ENCODE measurements at regions not wholly inside any gene's neighbourhood (a gene's known extent, or its start where the extent isn't known, plus 50 kb on each side); places are given as distances from the start of the nearest gene placed in this dataset.

DNA sequence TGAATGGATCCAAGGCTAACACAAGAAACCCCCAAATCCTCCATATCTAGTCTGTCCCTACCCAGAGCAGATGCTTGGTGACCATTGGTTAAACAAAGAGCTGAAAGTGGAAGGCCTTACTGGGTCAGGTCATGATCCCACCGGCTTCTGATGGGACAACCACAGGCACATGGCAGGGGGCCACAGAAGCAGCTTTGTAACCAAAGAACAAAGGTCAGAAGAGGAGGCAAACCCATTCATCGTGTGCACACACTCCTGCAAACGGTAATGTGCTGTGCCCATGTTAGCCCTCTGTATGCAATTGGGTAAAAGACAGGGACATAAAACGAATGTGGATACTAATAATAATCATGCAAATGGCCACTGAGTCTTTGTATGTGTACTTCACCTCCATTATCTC, 133.3 kb upstream of the SLC6A11 start:
- TF ChIP-seq EP300 (IDR thresholded peaks at IDR 0.05; ENCODE audit: borderline replicate concordance), result no peak
- TF ChIP-seq, protein P1, sequence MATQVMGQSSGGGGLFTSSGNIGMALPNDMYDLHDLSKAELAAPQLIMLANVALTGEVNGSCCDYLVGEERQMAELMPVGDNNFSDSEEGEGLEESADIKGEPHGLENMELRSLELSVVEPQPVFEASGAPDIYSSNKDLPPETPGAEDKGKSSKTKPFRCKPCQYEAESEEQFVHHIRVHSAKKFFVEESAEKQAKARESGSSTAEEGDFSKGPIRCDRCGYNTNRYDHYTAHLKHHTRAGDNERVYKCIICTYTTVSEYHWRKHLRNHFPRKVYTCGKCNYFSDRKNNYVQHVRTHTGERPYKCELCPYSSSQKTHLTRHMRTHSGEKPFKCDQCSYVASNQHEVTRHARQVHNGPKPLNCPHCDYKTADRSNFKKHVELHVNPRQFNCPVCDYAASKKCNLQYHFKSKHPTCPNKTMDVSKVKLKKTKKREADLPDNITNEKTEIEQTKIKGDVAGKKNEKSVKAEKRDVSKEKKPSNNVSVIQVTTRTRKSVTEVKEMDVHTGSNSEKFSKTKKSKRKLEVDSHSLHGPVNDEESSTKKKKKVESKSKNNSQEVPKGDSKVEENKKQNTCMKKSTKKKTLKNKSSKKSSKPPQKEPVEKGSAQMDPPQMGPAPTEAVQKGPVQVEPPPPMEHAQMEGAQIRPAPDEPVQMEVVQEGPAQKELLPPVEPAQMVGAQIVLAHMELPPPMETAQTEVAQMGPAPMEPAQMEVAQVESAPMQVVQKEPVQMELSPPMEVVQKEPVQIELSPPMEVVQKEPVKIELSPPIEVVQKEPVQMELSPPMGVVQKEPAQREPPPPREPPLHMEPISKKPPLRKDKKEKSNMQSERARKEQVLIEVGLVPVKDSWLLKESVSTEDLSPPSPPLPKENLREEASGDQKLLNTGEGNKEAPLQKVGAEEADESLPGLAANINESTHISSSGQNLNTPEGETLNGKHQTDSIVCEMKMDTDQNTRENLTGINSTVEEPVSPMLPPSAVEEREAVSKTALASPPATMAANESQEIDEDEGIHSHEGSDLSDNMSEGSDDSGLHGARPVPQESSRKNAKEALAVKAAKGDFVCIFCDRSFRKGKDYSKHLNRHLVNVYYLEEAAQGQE (IDR thresholded peaks at IDR 0.05; ENCODE audit: low read depth), result no peak
- TF ChIP-seq RAD21 (IDR thresholded peaks at IDR 0.05; ENCODE audit: low read depth), result no peak
- no peak for TF ChIP-seq EGR1 (IDR thresholded peaks at IDR 0.05)
- no peak for TF ChIP-seq NFIC (IDR thresholded peaks at IDR 0.05)
- TF ChIP-seq ZBTB7A (IDR thresholded peaks at IDR 0.05; ENCODE audit: low read depth), result no peak
- TF ChIP-seq CEBPB (IDR thresholded peaks at IDR 0.05), result no peak
- TF ChIP-seq, protein P2, sequence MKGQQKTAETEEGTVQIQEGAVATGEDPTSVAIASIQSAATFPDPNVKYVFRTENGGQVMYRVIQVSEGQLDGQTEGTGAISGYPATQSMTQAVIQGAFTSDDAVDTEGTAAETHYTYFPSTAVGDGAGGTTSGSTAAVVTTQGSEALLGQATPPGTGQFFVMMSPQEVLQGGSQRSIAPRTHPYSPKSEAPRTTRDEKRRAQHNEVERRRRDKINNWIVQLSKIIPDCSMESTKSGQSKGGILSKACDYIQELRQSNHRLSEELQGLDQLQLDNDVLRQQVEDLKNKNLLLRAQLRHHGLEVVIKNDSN (IDR thresholded peaks at IDR 0.05), result no peak
- TF ChIP-seq YY1 (IDR thresholded peaks at IDR 0.05; ENCODE audit: low read depth), result no peak
- TF ChIP-seq FOXM1 (IDR thresholded peaks at IDR 0.05; ENCODE audit: borderline replicate concordance, low read depth), result no peak
- TF ChIP-seq TEAD4 (IDR thresholded peaks at IDR 0.05), result no peak
- no peak for TF ChIP-seq TAF1 (IDR thresholded peaks at IDR 0.05; ENCODE audit: low read depth)
- TF ChIP-seq, protein P3, sequence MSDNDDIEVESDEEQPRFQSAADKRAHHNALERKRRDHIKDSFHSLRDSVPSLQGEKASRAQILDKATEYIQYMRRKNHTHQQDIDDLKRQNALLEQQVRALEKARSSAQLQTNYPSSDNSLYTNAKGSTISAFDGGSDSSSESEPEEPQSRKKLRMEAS (IDR thresholded peaks at IDR 0.05), result no peak
- TF ChIP-seq CREB1 (IDR thresholded peaks at IDR 0.05; ENCODE audit: low read depth), result no peak

DNA sequence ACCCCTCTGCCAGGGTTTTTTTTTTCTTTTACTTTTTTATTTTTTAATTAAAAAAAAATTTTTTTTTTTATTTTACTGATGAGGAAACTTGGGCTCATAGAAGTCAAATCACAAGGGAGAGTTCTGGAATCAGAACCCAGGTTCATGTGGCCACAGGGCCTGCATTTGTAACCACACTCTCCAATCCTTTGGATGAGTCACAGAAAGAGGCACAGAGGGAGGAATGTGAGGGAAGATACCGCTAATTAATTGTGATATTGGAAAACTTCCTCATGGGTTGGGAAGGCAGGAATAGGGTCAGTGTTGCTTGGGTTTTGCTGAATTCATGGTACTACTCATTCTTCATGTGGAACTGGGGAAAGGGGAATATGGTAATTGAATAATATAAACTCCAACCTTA, 132.9 kb upstream of the SLC6A11 start:
- TF ChIP-seq ZBTB7A (IDR thresholded peaks at IDR 0.05; ENCODE audit: low read depth) (no peak), NFIC (IDR thresholded peaks at IDR 0.05) (no peak)

DNA sequence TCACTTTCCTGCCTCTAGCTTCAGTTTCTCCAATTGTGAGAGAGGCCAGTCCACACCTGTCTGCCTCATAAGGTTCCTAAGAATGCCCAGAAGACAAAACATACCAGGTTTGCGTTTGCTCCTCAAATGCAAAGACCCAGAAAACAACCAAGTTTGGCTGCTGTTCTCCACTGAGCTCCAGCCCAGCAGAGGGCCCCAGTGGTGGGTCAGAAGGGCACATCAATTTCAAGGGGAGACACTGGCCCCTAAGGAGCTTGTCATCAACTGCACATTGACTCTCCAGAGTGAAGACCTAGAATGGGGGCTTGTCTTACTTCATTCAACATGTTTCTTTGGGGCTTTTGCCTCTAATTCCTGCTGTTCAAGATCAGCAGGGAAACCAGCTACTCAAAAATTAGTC, 127.9 kb upstream of the SLC6A11 start:
- no peak for TF ChIP-seq ZBTB7A (IDR thresholded peaks at IDR 0.05; ENCODE audit: low read depth)
- no peak for TF ChIP-seq CREB1 (IDR thresholded peaks at IDR 0.05; ENCODE audit: low read depth)
- no peak for TF ChIP-seq TEAD4 (IDR thresholded peaks at IDR 0.05)
- TF ChIP-seq CEBPB (IDR thresholded peaks at IDR 0.05), result no peak
- TF ChIP-seq FOXM1 (IDR thresholded peaks at IDR 0.05; ENCODE audit: borderline replicate concordance, low read depth), result no peak
- TF ChIP-seq EP300 (IDR thresholded peaks at IDR 0.05; ENCODE audit: borderline replicate concordance), result no peak
- TF ChIP-seq, protein P2 (IDR thresholded peaks at IDR 0.05), result no peak
- no peak for TF ChIP-seq EGR1 (IDR thresholded peaks at IDR 0.05)
- TF ChIP-seq NFIC (IDR thresholded peaks at IDR 0.05), result no peak
- no peak for TF ChIP-seq TAF1 (IDR thresholded peaks at IDR 0.05; ENCODE audit: low read depth)
- no peak for TF ChIP-seq RAD21 (IDR thresholded peaks at IDR 0.05; ENCODE audit: low read depth)
- TF ChIP-seq, protein P3 (IDR thresholded peaks at IDR 0.05), result no peak
- TF ChIP-seq TCF12 (IDR thresholded peaks at IDR 0.05; ENCODE audit: low read depth), result no peak
- no peak for TF ChIP-seq YY1 (IDR thresholded peaks at IDR 0.05; ENCODE audit: low read depth)
- TF ChIP-seq, protein P1 (IDR thresholded peaks at IDR 0.05; ENCODE audit: low read depth), result no peak

DNA sequence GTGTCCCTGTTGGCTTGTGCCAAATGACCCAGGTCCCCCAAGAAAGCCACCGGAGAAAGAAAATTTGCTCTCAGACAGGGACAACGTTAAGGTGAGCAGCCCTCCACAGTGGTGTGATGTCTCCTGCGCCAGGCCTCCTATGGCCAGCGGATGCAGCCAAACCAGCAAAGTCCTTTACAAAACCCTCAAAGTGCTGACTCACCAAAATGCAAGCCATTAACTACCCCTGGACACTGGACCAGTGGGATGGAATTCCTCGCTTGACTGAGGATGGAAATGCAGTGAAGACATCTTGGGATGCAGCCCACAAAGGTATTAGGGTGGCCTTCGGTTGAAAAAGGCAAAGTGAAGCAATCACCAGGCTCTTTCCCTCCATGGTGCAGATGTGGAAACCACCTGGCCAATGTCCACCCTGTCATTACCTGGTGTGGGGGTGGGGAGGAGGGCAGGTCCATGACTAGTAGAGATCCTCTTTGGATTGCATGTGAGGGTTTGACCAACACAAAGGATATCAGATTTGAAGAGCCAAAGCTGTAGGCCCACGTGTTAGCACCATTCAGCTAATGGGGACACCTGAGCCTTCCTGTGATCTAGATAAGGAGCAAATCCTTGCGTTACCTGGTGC, 127.4 kb upstream of the SLC6A11 start:
- TF ChIP-seq, protein P3 (IDR thresholded peaks at IDR 0.05), result no peak
- no peak for TF ChIP-seq TEAD4 (IDR thresholded peaks at IDR 0.05)
- TF ChIP-seq NFIC (IDR thresholded peaks at IDR 0.05), result no peak
- no peak for TF ChIP-seq YY1 (IDR thresholded peaks at IDR 0.05; ENCODE audit: low read depth)
- TF ChIP-seq RAD21 (IDR thresholded peaks at IDR 0.05; ENCODE audit: low read depth), result no peak
- no peak for TF ChIP-seq TCF12 (IDR thresholded peaks at IDR 0.05; ENCODE audit: low read depth)
- no peak for TF ChIP-seq CREB1 (IDR thresholded peaks at IDR 0.05; ENCODE audit: low read depth)

DNA sequence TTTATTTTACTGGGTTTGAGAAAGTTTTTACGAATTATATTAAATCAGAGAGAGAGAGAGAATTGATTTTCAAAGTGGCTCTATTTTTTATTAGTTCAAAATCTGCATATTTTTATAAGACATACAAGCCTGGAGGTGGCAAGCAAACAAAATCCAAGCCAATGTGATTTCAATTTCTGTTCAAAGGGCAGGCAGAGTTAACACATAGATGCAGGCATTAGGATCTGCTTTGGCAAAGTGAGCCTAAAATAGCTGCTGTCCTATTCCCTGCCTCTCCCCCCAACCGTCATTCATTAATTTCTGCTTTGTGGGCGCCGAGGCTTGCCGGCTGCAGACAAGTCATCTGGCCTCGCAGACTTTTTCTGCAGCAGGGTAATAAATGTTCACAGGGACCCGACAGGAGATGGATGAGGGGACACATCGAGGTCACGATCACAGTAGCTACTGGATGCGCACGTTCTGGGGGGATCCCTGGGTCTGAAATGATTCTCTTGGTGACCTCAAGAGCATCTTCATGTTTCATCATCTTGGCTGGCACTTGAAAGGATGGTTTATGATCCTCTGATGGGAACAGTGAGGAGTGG, 123.9 kb upstream of the SLC6A11 start:
- TF ChIP-seq TCF12 (IDR thresholded peaks at IDR 0.05; ENCODE audit: low read depth), result no peak
- TF ChIP-seq, protein P2 (IDR thresholded peaks at IDR 0.05), result no peak
- TF ChIP-seq CREB1 (IDR thresholded peaks at IDR 0.05; ENCODE audit: low read depth), result no peak
- TF ChIP-seq, protein P1 (IDR thresholded peaks at IDR 0.05; ENCODE audit: low read depth), result no peak
- no peak for TF ChIP-seq NFIC (IDR thresholded peaks at IDR 0.05)
- TF ChIP-seq, protein P3 (IDR thresholded peaks at IDR 0.05), result no peak
- no peak for TF ChIP-seq TAF1 (IDR thresholded peaks at IDR 0.05; ENCODE audit: low read depth)
- TF ChIP-seq EGR1 (IDR thresholded peaks at IDR 0.05), result no peak
- TF ChIP-seq RAD21 (IDR thresholded peaks at IDR 0.05; ENCODE audit: low read depth), result no peak
- TF ChIP-seq CEBPB (IDR thresholded peaks at IDR 0.05), result no peak
- TF ChIP-seq ZBTB7A (IDR thresholded peaks at IDR 0.05; ENCODE audit: low read depth), result no peak
- TF ChIP-seq YY1 (IDR thresholded peaks at IDR 0.05; ENCODE audit: low read depth), result no peak
